ENCODE measurements at regions not wholly inside any gene's neighbourhood (a gene's known extent, or its start where the extent isn't known, plus 50 kb on each side); places are given as distances from the start of the nearest gene placed in this dataset.

DNA sequence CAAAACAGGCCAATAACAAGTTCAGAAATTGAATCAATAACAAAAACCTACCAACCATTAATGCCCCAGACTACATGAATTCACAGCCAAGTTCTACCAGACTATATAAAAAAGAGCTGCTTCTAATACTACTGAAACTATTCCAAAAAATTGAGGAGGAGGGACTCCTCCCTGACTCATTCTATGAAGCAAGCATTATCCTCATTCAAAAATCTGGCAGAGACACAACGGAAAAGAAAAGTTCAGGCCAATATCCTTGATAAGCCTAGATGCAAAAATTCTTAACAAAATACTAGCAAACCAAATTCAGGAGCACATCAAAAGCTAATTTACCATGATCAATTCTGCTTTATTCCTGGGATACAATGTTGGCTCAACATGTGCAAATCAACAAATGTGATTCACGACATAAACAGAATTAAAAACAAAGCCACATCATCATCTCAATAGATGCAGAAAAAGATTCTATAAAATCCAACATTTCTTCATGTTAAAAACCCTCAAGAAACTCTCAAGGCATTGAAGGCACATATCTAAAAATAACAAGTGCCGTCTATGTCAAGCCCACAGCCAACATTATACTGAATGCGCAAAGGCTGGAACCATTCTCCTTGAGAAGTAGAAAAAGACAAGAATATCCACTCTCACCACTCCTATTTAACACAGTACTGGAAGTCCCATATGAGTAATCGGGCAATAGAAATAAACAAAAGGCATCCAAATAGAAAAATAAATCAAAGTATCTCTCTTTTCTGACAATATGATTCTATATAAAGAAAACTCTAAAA, 573.6 kb upstream of the GRM7 start:
- no peak for DNase-seq (ENCODE audit: low spot score)
- CTCF ChIA-PET (ENCODE audit: low intra/inter-chr PET ratio, low total read pairs), result no interaction called here
- no peaks in the 10 kb centered on the region for H4K20me1 ChIP-seq (ENCODE audit: insufficient read depth, low read length)
- no peak overlapping the region for H3K4me2 ChIP-seq (ENCODE audit: low read depth, low read length)
- no peak overlapping the region for H3K9ac ChIP-seq (ENCODE audit: insufficient read depth, low read depth, low read length)
- H3K4me1 ChIP-seq (ENCODE audit: insufficient read depth, low read length), result no peaks in the 10 kb centered on the region
- POLR2A ChIA-PET, result no interaction called here
- intact Hi-C loops (cut with micrococcal nuclease; ENCODE audit: unreplicated experiment), result no loop called here
- 29% methylated on average over 5 of the region's 5 CpGs for WGBS (ENCODE audit: low lambda C conversion rate)
- no peak overlapping the region for H3K4me3 ChIP-seq (replicated peaks in 1 of 3; ENCODE audit: insufficient read depth in 1 of 3, low read depth in 2 of 3, low read length in 3 of 3)
- no peak overlapping the region for H3K27ac ChIP-seq (ENCODE audit: extremely low read length, insufficient read depth, low read length)
- H3K27me3 ChIP-seq (ENCODE audit: control insufficient read depth in 1 of 2, insufficient read depth in 2 of 2, low read length in 2 of 2), result no peaks in the 10 kb centered on the region; a peak in 1 of 5 replicates
- BruUV-seq (replicated peaks), result no TSS peak
- ATAC-seq, result no peak
- no peaks in the 10 kb centered on the region for H3K36me3 ChIP-seq (replicated peaks in 1 of 2; ENCODE audit: control insufficient read depth in 1 of 2, insufficient read depth in 2 of 2, low read length in 2 of 2)
- in situ Hi-C loops (cut with HindIII; ENCODE audit: extremely low pct_ligation_motif_present, low pct_unique_long_range_greater_than_20kb), result no loop called here
- no peaks in the 10 kb centered on the region for H3K79me2 ChIP-seq (ENCODE audit: insufficient read depth, low read length)
- no peak overlapping the region for H2AFZ ChIP-seq (ENCODE audit: low read length)
- peaks cover 100% of the 10 kb centered on the region for H3K9me3 ChIP-seq (ENCODE audit: low read length)
- FAIRE-seq, result no peak
- TF ChIP-seq POLR2AphosphoS2 (IDR thresholded peaks at IDR 0.05; ENCODE audit: low read depth, low read length), result no peak
- TF ChIP-seq MYNN (CRISPR knock-in tag; IDR thresholded peaks at IDR 0.05; ENCODE audit: low read depth), result no peak
- TF ChIP-seq KDM1A (CRISPR knock-in tag; IDR thresholded peaks at IDR 0.05), result no peak
- TF ChIP-seq, protein P1, sequence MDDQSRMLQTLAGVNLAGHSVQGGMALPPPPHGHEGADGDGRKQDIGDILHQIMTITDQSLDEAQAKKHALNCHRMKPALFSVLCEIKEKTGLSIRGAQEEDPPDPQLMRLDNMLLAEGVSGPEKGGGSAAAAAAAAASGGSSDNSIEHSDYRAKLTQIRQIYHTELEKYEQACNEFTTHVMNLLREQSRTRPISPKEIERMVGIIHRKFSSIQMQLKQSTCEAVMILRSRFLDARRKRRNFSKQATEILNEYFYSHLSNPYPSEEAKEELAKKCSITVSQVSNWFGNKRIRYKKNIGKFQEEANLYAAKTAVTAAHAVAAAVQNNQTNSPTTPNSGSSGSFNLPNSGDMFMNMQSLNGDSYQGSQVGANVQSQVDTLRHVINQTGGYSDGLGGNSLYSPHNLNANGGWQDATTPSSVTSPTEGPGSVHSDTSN (CRISPR knock-in tag; IDR thresholded peaks at IDR 0.05; ENCODE audit: borderline replicate concordance), result no peak
- no peak for TF ChIP-seq ZFP37 (CRISPR knock-in tag; IDR thresholded peaks at IDR 0.05; ENCODE audit: borderline replicate concordance)
- no peak for TF ChIP-seq ZNF124 (CRISPR knock-in tag; IDR thresholded peaks at IDR 0.05)
- no peak for TF ChIP-seq ATAD3A (CRISPR knock-in tag; IDR thresholded peaks at IDR 0.05)
- no peak for TF ChIP-seq ZNF570 (CRISPR knock-in tag; IDR thresholded peaks at IDR 0.05; ENCODE audit: borderline replicate concordance)
- no peak for TF ChIP-seq MIXL1 (CRISPR knock-in tag; IDR thresholded peaks at IDR 0.05)
- TF ChIP-seq ZNF720 (CRISPR knock-in tag; IDR thresholded peaks at IDR 0.05), result no peak
- TF ChIP-seq ZSCAN25 (CRISPR knock-in tag; IDR thresholded peaks at IDR 0.05), result no peak
- TF ChIP-seq MAFK (conservative IDR thresholded peaks at IDR 0.05 in 1 of 2, IDR thresholded peaks at IDR 0.05 in 1 of 2; ENCODE audit: low read length in 2 of 2), result no peak
- TF ChIP-seq, protein P2, sequence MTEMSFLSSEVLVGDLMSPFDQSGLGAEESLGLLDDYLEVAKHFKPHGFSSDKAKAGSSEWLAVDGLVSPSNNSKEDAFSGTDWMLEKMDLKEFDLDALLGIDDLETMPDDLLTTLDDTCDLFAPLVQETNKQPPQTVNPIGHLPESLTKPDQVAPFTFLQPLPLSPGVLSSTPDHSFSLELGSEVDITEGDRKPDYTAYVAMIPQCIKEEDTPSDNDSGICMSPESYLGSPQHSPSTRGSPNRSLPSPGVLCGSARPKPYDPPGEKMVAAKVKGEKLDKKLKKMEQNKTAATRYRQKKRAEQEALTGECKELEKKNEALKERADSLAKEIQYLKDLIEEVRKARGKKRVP (CRISPR knock-in tag; IDR thresholded peaks at IDR 0.05), result no peak
- TF ChIP-seq, protein P3, sequence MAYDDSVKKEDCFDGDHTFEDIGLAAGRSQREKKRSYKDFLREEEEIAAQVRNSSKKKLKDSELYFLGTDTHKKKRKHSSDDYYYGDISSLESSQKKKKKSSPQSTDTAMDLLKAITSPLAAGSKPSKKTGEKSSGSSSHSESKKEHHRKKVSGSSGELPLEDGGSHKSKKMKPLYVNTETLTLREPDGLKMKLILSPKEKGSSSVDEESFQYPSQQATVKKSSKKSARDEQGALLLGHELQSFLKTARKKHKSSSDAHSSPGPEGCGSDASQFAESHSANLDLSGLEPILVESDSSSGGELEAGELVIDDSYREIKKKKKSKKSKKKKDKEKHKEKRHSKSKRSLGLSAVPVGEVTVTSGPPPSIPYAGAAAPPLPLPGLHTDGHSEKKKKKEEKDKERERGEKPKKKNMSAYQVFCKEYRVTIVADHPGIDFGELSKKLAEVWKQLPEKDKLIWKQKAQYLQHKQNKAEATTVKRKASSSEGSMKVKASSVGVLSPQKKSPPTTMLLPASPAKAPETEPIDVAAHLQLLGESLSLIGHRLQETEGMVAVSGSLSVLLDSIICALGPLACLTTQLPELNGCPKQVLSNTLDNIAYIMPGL (CRISPR knock-in tag; IDR thresholded peaks at IDR 0.05; ENCODE audit: borderline replicate concordance in 1 of 2, low read depth in 1 of 2), result no peak
- TF ChIP-seq, protein P4, sequence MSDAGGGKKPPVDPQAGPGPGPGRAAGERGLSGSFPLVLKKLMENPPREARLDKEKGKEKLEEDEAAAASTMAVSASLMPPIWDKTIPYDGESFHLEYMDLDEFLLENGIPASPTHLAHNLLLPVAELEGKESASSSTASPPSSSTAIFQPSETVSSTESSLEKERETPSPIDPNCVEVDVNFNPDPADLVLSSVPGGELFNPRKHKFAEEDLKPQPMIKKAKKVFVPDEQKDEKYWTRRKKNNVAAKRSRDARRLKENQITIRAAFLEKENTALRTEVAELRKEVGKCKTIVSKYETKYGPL (CRISPR knock-in tag; IDR thresholded peaks at IDR 0.05), result no peak
